Upper lobe of left lung (tissue), 4 donors: ENCODE measurements at regions not wholly inside any gene's neighbourhood (a gene's known extent, or its start where the extent isn't known, plus 50 kb on each side); places are given as distances from the start of the nearest gene placed in this dataset.

ENCODE experiments used
- CTCF ChIP-seq, 6 experiments: fragments of 450-650 bp in 4 of 6; fragments of 200-600 bp in 2 of 6; sonication (generic) in 2 of 6; IDR thresholded peaks; one replicate each; pipeline ENCODE4 v1.5.1; 2016 to 2019; ENCODE audit warnings: antibody characterized with exemption in 6 of 6
- POLR2A ChIP-seq, 4 donors: fragments of 450-650 bp; IDR thresholded peaks; one replicate each; pipeline ENCODE4 v1.5.1; 2016 to 2017; ENCODE audit warnings: antibody characterized with exemption in 4 of 4, mild to moderate bottlenecking in 2 of 4

- no peak for TF ChIP-seq POLR2A (IDR thresholded peaks at IDR 0.05)
- TF ChIP-seq CTCF (IDR thresholded peaks at IDR 0.05): no peak
These were observed 307.6 kb upstream of the SEMA3A start for GRCh38 chr7:84502239-84502638.
